ENCODE measurements at regions not wholly inside any gene's neighbourhood (a gene's known extent, or its start where the extent isn't known, plus 50 kb on each side); places are given as distances from the start of the nearest gene placed in this dataset.

- TF ChIP-seq ETV6 (CRISPR knock-in tag; conservative IDR thresholded peaks at IDR 0.05) (no peak), ZZZ3 (CRISPR knock-in tag; IDR thresholded peaks at IDR 0.05; ENCODE audit: borderline replicate concordance) (no peak), AFF4 (CRISPR knock-in tag; IDR thresholded peaks at IDR 0.05) (no peak), HNRNPUL1 (IDR thresholded peaks at IDR 0.05; ENCODE audit: low read depth, low read length) (no peak), PRDM15 (CRISPR knock-in tag; IDR thresholded peaks at IDR 0.05) (no peak), NFE2 (CRISPR knock-in tag; IDR thresholded peaks at IDR 0.05) (no peak), HNRNPH1 (optimal IDR thresholded peaks at IDR 0.05; ENCODE audit: low read depth, low read length) (no peak), SOX6 (IDR thresholded peaks at IDR 0.05) (no peak), SOX6 (CRISPR knock-in tag; IDR thresholded peaks at IDR 0.05) (no peak), ASH2L (IDR thresholded peaks at IDR 0.05; ENCODE audit: insufficient read length, low read depth, low read length) (no peak), ZNF513 (CRISPR knock-in tag; conservative IDR thresholded peaks at IDR 0.05) (no peak), JDP2 (CRISPR knock-in tag; IDR thresholded peaks at IDR 0.05; ENCODE audit: borderline replicate concordance) (no peak), SMC3 (IDR thresholded peaks at IDR 0.05; ENCODE audit: low read length) (no peak)
These were observed 214.8 kb upstream of the RAB6C start for GRCh38 chr2:129764376-129765325.
